ENCODE measurements at regions not wholly inside any gene's neighbourhood (a gene's known extent, or its start where the extent isn't known, plus 50 kb on each side); places are given as distances from the start of the nearest gene placed in this dataset.
A peak's percentile ranks its signal among the peaks of the same experiment; 100 is the strongest.

- no peak for TF ChIP-seq CTCF (conservative IDR thresholded peaks at IDR 0.05; ENCODE audit: low read depth, low read length)
Measured at GRCh38 chr10:78597796-78598555, 470.8 kb upstream of the ZMIZ1 start.

DNA sequence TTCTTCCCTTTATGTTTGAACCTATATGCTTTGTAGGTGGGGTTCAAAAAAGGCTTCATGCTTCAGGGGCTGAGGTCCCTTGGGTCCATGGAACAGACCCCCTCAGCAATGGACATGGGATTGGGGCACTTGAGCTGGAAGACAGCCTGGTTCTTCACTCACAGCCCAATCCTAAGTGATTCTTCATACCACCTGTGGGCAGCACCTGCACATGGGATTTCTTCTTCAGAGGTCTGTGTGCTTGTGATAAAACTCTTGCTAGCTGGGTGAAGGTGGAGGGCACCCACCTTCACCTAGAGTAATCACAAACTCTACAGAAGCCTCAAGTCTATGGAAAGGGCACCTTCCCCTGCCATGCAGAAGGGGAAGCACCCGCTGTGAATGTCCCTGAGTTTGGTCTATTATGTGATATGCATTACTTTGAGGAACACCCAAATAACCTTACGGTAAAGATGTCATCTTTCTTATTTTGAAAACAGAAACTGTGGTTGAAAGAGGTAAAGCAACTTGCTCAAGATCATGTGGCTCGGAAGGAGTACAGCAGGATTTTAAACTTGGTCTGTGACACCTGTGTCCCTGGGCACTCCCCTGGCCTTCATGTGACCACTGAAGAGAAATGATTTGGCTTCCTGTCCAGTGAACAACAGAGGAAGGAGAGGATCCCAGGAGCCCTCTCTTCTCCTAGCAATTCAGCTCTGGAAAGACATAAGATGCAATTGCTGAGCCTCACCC lies 469.5 kb upstream of the ZMIZ1 start:
- no peak for DNase-seq (ENCODE audit: low read depth)
- TF ChIP-seq CTCF (conservative IDR thresholded peaks at IDR 0.05; ENCODE audit: low read depth, low read length), result peak; percentile 35
- H3K4me3 ChIP-seq (ENCODE audit: low read depth, low read length), result no peak overlapping the region

More at GRCh38 chr10:78597796-78598555, 470.8 kb upstream of the ZMIZ1 start:
- DNase-seq (ENCODE audit: low read depth), result no peak
- H3K4me3 ChIP-seq (ENCODE audit: low read depth, low read length), result no peak overlapping the region

- DNase-seq (ENCODE audit: low read depth), result no peak
- H3K4me3 ChIP-seq (ENCODE audit: low read depth, low read length), result no peak overlapping the region
- TF ChIP-seq CTCF (conservative IDR thresholded peaks at IDR 0.05; ENCODE audit: low read depth, low read length), result no peak
Measured at GRCh38 chr10:78600121-78600665, 468.6 kb upstream of the ZMIZ1 start.

- DNase-seq (ENCODE audit: low read depth), result no peak
- H3K4me3 ChIP-seq (ENCODE audit: low read depth, low read length), result no peak overlapping the region
- TF ChIP-seq CTCF (conservative IDR thresholded peaks at IDR 0.05; ENCODE audit: low read depth, low read length), result no peak
Measured at GRCh38 chr10:78600740-78601139, 468.0 kb upstream of the ZMIZ1 start.

GRCh38 chr10:78602201-78602932 lies 466.4 kb upstream of the ZMIZ1 start:
- no peak overlapping the region for H3K4me3 ChIP-seq (ENCODE audit: low read depth, low read length)
- no peak for DNase-seq (ENCODE audit: low read depth)
- no peak for TF ChIP-seq CTCF (conservative IDR thresholded peaks at IDR 0.05; ENCODE audit: low read depth, low read length)

DNA sequence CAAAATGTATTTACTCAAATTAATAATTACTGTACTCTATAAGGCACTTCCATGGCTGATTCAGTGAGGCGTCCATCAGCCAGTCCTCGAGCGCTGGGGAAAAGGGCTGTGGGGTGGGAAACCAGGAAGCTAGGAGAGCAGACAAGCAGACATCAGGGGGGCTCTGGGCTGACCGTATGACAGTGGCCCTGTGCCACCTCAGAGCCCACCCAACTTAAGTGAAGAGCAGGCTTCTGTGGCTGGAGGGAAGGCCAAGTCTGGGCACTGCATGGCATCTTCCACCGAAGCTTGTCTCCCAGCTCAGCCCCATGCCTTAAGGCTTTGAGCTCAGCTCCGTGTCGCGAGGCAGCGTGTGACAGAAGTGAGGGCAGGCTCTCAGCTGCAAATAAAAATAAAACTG lies 464.5 kb upstream of the ZMIZ1 start:
- TF ChIP-seq CTCF (conservative IDR thresholded peaks at IDR 0.05; ENCODE audit: low read depth, low read length), result no peak
- DNase-seq (ENCODE audit: low read depth), result no peak
- H3K4me3 ChIP-seq (ENCODE audit: low read depth, low read length), result no peak overlapping the region

Data from epithelial cell of proximal tubule (primary cell).